Right renal cortex interstitium (tissue), 3 donors: ENCODE measurements at regions not wholly inside any gene's neighbourhood (a gene's known extent, or its start where the extent isn't known, plus 50 kb on each side); places are given as distances from the start of the nearest gene placed in this dataset.
"Not testable (repeated sequence)": the region's sequence is repeated elsewhere in the genome, so short reads cannot be mapped to it uniquely, and the experiment has no call there.

ENCODE experiments used
- DNase-seq, 3 donors: peaks; one replicate each; pipeline ENCODE4 v3.0.0-alpha.2; 2013; ENCODE audit warnings: low read depth in 3 of 3, low spot score in 2 of 3

- no peak for DNase-seq
Observed at GRCh38 chr7:156590212-156590611, 50.4 kb upstream of the RNF32 start.

- DNase-seq: no peak
Observed at GRCh38 chr7:156589808-156590207, 50.8 kb upstream of the RNF32 start.

GRCh38 chr7:156585926-156586325, 54.6 kb upstream of the RNF32 start:
- no peak for DNase-seq

- no peak for DNase-seq
Observed at GRCh38 chr7:156585025-156585648, 55.4 kb upstream of the RNF32 start.

GRCh38 chr7:156582591-156583123, 57.9 kb upstream of the RNF32 start:
- DNase-seq: no peak

GRCh38 chr7:156580036-156580435, 60.5 kb upstream of the RNF32 start:
- DNase-seq: no peak

GRCh38 chr7:156579566-156579965, 61.0 kb upstream of the RNF32 start:
- no peak for DNase-seq

GRCh38 chr7:156578978-156579430, 61.6 kb upstream of the RNF32 start:
- no peak for DNase-seq

- DNase-seq: no peak
Observed at GRCh38 chr7:156578578-156578940, 62.0 kb upstream of the RNF32 start.

- no peak for DNase-seq
Observed at GRCh38 chr7:156577645-156578577, 62.7 kb upstream of the RNF32 start.

- DNase-seq: no peak
Observed at GRCh38 chr7:156576216-156577058, 64.1 kb upstream of the RNF32 start.

GRCh38 chr7:156568258-156568657, 72.3 kb upstream of the RNF32 start:
- DNase-seq: no peak

- DNase-seq: no peak
Observed at GRCh38 chr7:156566812-156567549, 73.6 kb upstream of the RNF32 start.

GRCh38 chr7:156565002-156565401, 75.6 kb upstream of the RNF32 start:
- not testable (repeated sequence) for DNase-seq

GRCh38 chr7:156560696-156561095, 79.9 kb upstream of the RNF32 start:
- DNase-seq: no peak

- DNase-seq: no peak
Observed at GRCh38 chr7:156560075-156560474, 80.5 kb upstream of the RNF32 start.

GRCh38 chr7:156559001-156559400, 81.6 kb upstream of the RNF32 start:
- no peak for DNase-seq

- DNase-seq: no peak
Observed at GRCh38 chr7:156558198-156558597, 82.4 kb upstream of the RNF32 start.

GRCh38 chr7:156556083-156556482, 84.5 kb upstream of the RNF32 start:
- no peak for DNase-seq

GRCh38 chr7:156554488-156554887, 86.1 kb upstream of the RNF32 start:
- no peak for DNase-seq
